Thoracic aorta (tissue), 2 donors: ENCODE measurements at regions not wholly inside any gene's neighbourhood (a gene's known extent, or its start where the extent isn't known, plus 50 kb on each side); places are given as distances from the start of the nearest gene placed in this dataset.

Experiments used
- ATAC-seq: fragments of 150-250 bp; one replicate; pipeline ENCODE4 v1.8.0; 2017; ENCODE audit warnings: low read depth; ENCODE audit not compliant: insufficient number of reproducible peaks, low FRiP score
- DNase-seq: peaks from one replicate; pipeline ENCODE4 v3.0.0-alpha.2; 2020; ENCODE audit warnings: low spot score
- H3K27ac ChIP-seq, 2 donors: fragments of 200-600 bp; sonication (generic); 1 replicate in 1 of 2; 2 replicates in 1 of 2; pipeline ENCODE4 v1.5.1; 2016; ENCODE audit warnings: mild to moderate bottlenecking in 2 of 2, moderate library complexity in 2 of 2
- H3K27me3 ChIP-seq: fragments of 200-600 bp; sonication (generic); replicated peaks from 2 replicates; pipeline ENCODE4 v1.6.0; 2016; ENCODE audit warnings: mild to moderate bottlenecking; ENCODE audit not compliant: insufficient read depth
- H3K36me3 ChIP-seq: fragments of 200-600 bp; sonication (generic); one replicate; pipeline ENCODE4 v1.5.1; 2016
- H3K4me1 ChIP-seq, 2 donors: fragments of 200-600 bp; sonication (generic); 1 replicate in 1 of 2; 2 replicates in 1 of 2; pipeline versions ENCODE4 v1.5.1 to v1.6.0; 2016; ENCODE audit warnings: low read depth in 2 of 2, mild to moderate bottlenecking in 1 of 2; ENCODE audit not compliant: control insufficient read depth in 1 of 2
- H3K4me3 ChIP-seq: fragments of 200-600 bp; sonication (generic); 2 replicates; pipeline ENCODE4 v1.5.1; 2016; ENCODE audit warnings: mild to moderate bottlenecking
- H3K9me3 ChIP-seq: fragments of 200-600 bp; sonication (generic); 2 replicates; pipeline ENCODE4 v1.5.1; 2016
- CTCF ChIP-seq: fragments of 200-600 bp; sonication (generic); IDR thresholded peaks from one replicate; pipeline ENCODE4 v1.5.1; 2019; ENCODE audit warnings: antibody characterized with exemption

GRCh38 chr9:14985419-14985818, 75.2 kb upstream of the FREM1 start:
- Histone ChIP-seq H3K27ac (no peak overlapping the region), H3K4me3 (no peak overlapping the region), H3K36me3 (no peaks in the 10 kb centered on the region), H3K9me3 (no peaks in the 10 kb centered on the region), H3K27me3 (no peaks in the 10 kb centered on the region), H3K4me1 (no peaks in the 10 kb centered on the region)
- no peak for ATAC-seq
- DNase-seq: no peak
- TF ChIP-seq CTCF: no peak

GRCh38 chr9:14983599-14983998, 73.4 kb upstream of the FREM1 start:
- no peak overlapping the region for H3K4me3 ChIP-seq
- no peaks in the 10 kb centered on the region for H3K36me3 ChIP-seq
- no peak for TF ChIP-seq CTCF
- H3K9me3 ChIP-seq: no peaks in the 10 kb centered on the region
- DNase-seq (no peak), ATAC-seq (no peak)
- no peaks in the 10 kb centered on the region for H3K27me3 ChIP-seq
- no peak overlapping the region for H3K27ac ChIP-seq
- no peaks in the 10 kb centered on the region for H3K4me1 ChIP-seq

- H3K27me3 ChIP-seq: no peaks in the 10 kb centered on the region
- no peaks in the 10 kb centered on the region for H3K4me1 ChIP-seq
- DNase-seq (no peak), ATAC-seq (no peak)
- TF ChIP-seq CTCF: no peak
- H3K36me3 ChIP-seq: no peaks in the 10 kb centered on the region
- H3K4me3 ChIP-seq: no peak overlapping the region
- no peaks in the 10 kb centered on the region for H3K9me3 ChIP-seq
- no peak overlapping the region for H3K27ac ChIP-seq
Measured at GRCh38 chr9:14981291-14981950, 71.2 kb upstream of the FREM1 start.

- no peak for ATAC-seq
- H3K9me3 ChIP-seq: no peaks in the 10 kb centered on the region
- no peak for TF ChIP-seq CTCF
Measured at GRCh38 chr9:14978022-14979000, 68.1 kb upstream of the FREM1 start.

More at GRCh38 chr9:14978022-14979000, 68.1 kb upstream of the FREM1 start:
- H3K36me3 ChIP-seq: no peaks in the 10 kb centered on the region
- DNase-seq: no peak
- peak overlapping the region; percentile 51 for H3K4me3 ChIP-seq
- H3K27ac ChIP-seq: no peak overlapping the region
- no peaks in the 10 kb centered on the region for H3K4me1 ChIP-seq
- no peaks in the 10 kb centered on the region for H3K27me3 ChIP-seq
